H54 (cell line): ENCODE measurements at regions not wholly inside any gene's neighbourhood (a gene's known extent, or its start where the extent isn't known, plus 50 kb on each side); places are given as distances from the start of the nearest gene placed in this dataset.
"Not testable (repeated sequence)": the region's sequence is repeated elsewhere in the genome, so short reads cannot be mapped to it uniquely, and the experiment has no call there.

Source experiments
- DNase-seq: peaks from one replicate; pipeline ENCODE4 v3.0.0; 2011; ENCODE audit warnings: low spot score, mixed read lengths; ENCODE audit not compliant: insufficient read length
- FAIRE-seq: peaks from 3 replicates; lab custom pipeline; 2011; peaks lifted over from hg19 to GRCh38; lab: Jason Lieb, UNC
- POLR2A ChIP-seq: IDR thresholded peaks from 2 replicates; pipeline ENCODE4 v1.6.1; 2011; ENCODE audit warnings: low read depth, mild to moderate bottlenecking, low read length

DNA sequence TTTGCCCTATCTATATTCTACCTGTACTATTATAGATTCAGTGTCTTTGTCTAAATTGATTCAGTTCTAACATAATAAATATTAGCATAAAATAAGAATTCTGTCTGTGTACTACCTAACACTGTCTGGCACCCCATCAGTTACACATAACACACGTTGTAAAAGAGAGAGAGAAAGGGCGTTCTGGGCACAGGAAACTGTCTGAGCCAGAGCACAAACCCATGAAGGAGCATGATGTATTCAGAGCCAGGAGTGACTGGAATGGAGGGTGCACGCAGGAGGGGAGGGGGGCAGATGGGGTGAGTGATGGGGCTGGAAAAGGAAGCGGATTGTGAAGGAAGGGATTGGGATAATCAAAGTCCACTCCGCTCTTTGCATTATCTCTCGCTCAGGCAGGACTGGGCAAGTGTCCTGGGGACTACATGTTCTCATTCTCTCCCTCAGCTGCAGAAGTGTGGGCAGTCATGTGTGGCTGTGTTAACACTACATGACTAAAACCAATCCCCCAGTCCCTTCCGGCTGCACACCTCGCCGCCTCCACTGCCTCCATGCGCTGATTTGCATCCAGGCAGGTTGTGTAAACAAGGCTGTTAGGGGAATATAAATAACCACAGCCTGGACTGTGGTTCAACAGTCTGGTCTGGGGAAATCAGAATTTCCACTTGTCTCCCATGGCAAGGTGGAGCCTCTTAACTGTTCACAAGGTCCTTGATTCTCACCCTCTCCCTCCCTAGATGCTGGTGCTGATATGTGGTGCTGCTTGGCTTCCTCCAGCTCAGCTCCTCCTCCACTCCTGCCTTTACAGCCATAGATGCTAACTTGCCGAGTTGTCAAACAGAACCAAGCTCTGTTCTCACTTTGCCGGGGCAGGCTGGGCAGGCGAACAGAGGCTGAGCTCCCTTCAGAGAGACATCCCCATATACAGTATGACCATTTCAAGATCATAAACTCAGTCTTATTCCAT lies 367.5 kb upstream of the BRINP1 start:
- DNase-seq, result no peak
- FAIRE-seq, result no peak
- TF ChIP-seq POLR2A, result no peak

DNA sequence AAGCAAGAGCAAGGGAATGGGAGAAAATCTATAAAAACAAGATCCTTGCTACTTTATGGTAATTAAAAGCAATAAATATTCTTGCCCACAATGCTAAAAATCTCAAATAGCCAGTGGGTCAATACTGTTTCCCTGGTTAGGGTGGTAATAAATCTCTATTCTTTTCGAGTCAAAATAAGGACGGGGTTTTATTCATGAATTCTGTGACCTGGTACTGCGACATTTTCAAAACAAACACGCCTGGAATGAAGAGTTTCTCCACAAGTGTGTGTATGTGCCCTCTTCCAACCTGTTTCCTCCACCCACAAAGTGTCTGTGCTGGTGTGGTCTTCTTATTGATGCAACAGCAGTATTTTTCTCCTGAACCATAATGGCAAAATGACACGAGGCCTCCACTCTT lies 358.8 kb upstream of the BRINP1 start:
- no peak for TF ChIP-seq POLR2A
- DNase-seq, result no peak
- peak; percentile 30 for FAIRE-seq

DNA sequence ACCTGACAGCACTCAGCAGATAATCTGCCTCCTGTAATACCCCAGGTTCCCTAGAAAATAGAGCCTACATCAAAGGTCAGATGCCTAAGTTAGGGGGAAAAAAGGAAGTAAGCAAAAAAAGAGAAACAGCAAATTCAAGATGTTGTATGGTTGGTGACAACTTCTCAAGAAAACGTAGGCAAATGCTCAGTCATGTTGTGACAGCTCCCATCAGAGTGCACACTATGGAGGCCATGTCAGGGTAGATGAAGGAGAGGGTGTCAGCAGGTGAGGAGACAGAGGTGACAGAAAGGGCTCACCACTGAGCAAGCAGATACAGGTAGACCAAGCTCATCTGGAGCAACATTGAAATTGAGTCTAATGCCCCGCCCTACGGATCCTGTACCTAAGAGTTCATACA lies 356.8 kb upstream of the BRINP1 start:
- FAIRE-seq, result no peak
- TF ChIP-seq POLR2A, result no peak
- DNase-seq, result no peak

DNA sequence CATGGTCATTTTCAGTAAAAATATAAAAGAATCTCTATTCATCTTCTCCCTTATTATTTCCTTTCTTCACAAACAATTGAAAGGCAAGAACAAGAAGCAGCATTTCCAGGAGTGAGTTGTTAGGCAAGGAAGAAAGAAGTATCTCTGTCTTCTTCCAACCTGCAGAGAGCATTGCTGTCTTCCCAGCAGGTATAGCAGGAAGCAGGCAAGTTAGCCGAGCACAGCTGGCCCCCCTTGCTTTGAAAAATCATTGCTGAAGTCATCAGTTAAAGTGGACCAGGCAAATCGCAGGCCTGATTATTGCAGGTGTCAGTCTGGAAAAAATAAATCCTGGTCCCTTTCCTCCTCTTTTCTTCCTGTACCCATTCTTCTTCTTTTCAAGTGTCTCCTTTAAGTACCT lies 353.1 kb upstream of the BRINP1 start:
- no peak for DNase-seq
- FAIRE-seq, result no peak
- TF ChIP-seq POLR2A, result no peak

DNA sequence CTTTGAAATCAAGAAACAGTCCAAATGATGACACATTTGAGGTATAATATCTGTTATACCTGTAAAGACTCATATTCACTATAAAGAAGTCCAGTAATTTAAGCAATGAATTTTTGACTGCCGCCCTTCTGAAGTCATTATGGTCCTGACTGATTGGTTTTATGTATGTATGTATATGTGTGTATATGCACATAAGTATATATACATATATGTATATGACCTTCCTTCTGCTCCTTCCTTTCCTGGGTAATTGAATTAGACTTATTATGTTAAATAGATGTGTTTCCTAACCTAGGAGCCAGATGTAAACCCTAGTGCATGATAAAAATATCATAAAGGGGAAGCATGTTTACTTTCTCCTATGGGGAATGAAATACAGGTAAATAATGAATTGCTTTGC lies 343.1 kb upstream of the BRINP1 start:
- DNase-seq (no peak), FAIRE-seq (no peak)
- no peak for TF ChIP-seq POLR2A

DNA sequence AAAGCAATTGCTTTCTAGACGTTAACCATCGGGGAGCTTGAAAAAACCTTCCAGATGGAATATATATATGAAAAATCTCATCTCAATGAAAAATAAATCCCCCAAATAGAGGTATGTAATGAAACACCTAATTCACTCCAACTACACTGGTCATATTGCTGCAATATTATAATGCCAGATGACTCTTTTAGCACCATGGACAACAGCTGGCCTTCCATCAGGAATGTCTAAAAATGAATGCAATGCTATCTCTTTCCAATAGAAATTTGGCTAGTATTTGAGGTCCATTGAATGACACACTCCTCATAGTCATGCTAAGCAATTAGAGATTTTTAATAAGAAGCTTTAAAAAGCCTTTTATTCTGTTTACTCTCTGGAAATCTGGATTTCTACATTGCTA lies 340.2 kb upstream of the BRINP1 start:
- TF ChIP-seq POLR2A, result no peak
- no peak for FAIRE-seq
- no peak for DNase-seq

DNA sequence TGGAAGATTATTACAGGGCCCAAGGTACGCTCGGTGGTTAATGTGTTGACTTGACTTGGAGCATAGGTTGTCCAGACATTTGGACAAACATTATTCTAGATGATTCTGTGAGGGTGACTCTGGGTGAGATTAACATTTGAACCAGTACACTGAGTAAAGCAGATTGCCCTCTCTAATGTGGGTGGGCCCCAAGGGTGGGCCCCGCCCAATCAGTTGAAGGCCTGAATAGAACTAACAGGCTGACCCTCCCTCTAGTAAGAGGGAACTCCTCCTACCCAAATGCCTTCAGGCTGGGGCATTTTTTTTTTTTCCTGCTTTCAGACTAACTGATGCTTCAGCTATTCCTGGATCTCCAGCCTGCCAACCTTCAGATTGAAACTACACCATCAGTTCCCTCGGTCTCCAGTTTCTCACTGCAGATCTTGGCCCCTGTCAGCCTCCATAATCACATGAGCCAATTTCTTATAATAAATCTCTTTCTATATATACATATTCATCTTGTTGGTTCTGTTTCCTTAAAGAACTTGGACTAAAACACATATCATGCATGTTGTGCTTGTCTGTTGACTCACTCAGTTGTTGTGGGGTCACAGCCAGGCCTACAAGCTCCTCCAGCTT lies 338.1 kb upstream of the BRINP1 start:
- FAIRE-seq, result no peak
- no peak for TF ChIP-seq POLR2A

DNA sequence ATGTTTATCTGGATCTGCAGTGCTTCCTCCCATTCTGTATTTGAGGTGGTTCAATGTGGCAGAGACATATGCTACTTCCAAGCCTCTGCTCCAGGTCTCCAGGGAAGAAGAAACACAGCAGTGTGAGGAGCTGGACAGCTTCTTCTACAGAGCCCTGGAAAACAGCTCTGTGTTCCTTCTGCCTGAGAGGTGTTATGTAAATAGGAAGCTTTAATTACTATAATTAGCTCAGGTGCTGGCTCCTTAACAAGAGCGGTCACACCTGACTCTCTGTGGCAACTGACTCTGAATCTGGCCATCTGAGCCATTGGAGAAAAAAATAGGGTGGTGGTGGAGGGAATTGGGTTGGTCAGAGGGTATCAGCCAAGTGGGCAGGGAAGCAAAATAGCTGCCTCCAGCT lies 332.4 kb upstream of the BRINP1 start:
- no peak for TF ChIP-seq POLR2A
- DNase-seq, result no peak
- no peak for FAIRE-seq

More for the DNA sequence above, 338.1 kb upstream of the BRINP1 start:
- DNase-seq, result no peak

DNA sequence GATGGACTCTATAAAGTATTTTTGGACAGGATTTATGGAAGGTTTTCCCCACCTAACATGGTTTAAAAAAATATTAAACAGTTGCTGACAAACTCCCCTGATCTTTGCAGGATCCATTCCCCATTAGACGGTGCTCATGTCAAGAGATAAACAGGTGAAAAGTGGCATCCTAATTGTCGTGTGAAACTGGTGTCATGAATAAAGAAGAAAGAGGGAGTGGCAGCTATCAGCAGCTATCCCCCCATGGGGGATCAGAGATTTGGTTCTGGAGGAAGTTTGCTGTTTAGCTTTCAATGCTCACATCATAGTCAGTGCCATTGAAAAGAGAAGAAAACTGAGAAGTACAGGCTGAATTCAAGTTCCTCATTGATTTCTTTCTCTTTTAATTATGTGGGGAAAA lies 329.3 kb upstream of the BRINP1 start:
- FAIRE-seq, result no peak
- no peak for DNase-seq
- no peak for TF ChIP-seq POLR2A

DNA sequence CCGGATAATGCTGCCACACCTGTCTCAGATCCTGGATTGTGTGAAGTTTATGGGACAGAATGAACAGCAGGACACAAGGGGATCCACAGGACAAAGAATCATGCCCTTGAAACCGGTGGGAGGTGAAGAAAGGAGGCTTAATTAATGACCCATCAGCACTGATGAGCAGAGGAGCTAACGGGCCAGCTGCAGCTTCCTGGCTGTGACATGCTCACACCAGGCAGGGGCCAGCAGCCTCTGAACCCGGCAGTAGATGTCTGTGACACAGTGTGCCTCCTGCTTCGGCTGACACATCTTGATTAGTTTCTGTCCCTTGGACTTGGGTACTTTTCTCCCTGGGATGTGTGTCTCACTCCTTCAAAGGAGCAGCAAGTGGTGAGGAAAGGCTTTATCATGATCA lies 328.8 kb upstream of the BRINP1 start:
- FAIRE-seq (no peak), DNase-seq (no peak)
- no peak for TF ChIP-seq POLR2A

DNA sequence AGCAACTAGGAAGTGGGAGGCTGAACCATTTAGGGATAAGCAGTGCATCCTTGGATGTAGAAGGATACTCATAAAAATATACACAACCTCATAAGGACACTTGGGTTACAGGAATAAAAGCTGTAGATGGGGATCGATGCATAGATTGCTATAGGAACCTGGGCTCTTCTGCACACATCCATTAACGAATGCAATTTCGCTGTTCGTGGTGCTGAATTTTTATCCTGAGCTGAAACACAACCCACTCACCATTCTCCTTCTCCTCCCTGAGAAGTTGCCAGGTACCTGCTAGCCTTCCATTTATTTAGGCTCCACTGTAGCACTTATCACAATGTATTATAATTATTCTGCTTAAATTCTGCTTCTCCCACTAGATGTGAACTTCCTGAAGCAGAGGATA lies 320.6 kb upstream of the BRINP1 start:
- TF ChIP-seq POLR2A, result no peak
- peak; percentile 55 for FAIRE-seq
- DNase-seq, result no peak

DNA sequence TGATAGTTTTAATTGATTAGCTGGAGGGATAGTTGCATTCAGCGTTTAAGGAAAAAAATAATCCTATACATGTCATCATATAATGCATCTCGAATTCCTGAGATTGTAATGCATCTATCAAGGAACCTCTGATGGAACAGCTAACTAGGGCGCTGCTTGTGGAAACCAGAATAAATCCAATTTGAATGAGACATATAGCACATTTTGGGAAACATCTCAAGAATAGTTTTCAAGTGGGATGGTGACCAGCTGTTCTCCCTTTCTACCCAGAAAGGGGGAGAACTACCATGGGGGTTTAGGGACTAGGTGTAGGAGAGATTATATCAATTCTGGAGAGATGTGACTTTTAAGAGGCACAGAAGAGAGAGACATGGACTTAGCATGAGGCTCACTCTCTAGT lies 319.3 kb upstream of the BRINP1 start:
- DNase-seq, result no peak
- no peak for TF ChIP-seq POLR2A
- FAIRE-seq, result no peak

DNA sequence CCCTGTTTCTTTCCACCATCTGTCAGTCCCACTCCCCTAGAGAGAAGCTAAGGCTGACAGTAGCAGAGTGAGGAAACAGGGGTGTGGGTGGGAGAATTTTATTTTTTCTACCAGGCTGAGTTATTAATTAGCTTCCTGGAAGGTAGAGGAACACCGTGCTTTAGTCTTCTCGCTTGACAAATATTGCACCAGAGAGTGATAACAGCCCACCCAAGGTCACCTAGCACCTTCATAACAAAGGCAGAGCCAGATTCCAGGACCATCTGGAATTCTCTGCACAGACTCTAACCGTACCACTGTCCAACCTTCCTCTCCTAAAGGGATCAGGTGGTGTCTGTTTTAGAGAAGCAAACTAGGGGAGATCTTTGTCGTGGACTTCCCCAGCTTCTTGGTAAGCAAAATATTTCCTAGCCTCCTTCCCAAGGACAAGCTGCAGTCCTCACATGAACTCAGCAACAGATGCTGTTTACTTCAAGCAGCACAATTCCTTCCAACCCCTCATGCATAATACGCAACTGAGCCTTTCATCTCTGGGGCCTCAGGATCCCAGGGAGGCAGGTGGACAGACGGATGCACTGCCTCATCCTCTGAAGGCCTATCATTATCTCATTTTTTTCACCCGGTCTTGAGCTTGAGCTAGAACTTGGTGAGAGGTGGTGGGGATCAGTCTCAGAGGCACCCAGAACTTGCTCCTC lies 308.7 kb upstream of the BRINP1 start:
- TF ChIP-seq POLR2A, result no peak
- DNase-seq (no peak), FAIRE-seq (no peak)

DNA sequence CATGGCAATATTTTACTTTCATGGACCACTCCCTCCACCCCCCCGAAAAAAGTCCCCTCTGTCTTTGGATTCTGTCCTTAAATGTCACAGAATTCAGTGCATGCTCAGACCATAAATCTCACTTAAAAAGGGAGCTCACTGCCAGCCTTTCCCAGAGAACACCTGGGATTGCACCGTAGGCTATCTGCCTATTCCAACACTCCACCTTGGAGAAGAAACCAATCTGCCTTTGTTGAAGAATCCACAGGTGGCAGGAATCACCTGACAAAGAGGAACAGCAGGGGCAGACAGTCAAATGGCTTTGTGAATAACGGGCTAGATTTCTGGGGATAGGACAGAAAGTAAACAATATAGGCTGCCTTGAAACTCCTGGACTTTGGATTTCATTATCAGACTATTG lies 306.7 kb upstream of the BRINP1 start:
- no peak for FAIRE-seq
- DNase-seq, result no peak
- no peak for TF ChIP-seq POLR2A

DNA sequence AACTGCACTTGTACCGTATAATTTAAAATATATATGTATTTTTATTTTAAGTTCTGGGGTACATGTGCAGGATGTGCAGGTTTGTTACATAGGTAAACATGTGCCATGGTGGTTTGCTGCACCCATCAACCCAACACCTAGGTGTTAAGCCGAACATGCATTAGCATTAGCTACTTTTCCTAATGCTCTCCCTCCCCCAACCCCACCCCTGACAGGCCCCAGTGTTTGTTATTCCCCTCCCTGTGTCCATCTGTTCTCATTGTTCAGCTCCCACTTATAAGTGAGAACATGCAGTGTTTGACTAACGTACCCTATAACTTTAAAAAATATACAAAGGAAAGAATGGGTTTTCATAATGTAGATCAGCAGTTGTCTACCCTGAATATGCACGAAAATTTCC lies 303.5 kb upstream of the BRINP1 start:
- FAIRE-seq, DNase-seq: not testable (repeated sequence)
